ENCODE measurements at regions not wholly inside any gene's neighbourhood (a gene's known extent, or its start where the extent isn't known, plus 50 kb on each side); places are given as distances from the start of the nearest gene placed in this dataset.

GRCh38 chr1:24980836-24981630 is 51.0 kb upstream of the RUNX3 start:
- TF ChIP-seq CTCF (conservative IDR thresholded peaks at IDR 0.05; ENCODE audit: low read depth, low read length): no peak
- no peak for TF ChIP-seq CEBPB (IDR thresholded peaks at IDR 0.05; ENCODE audit: low read depth, low read length)
- no peak for TF ChIP-seq POLR2A (IDR thresholded peaks at IDR 0.05; ENCODE audit: low read depth, low read length)
- no peak for TF ChIP-seq RAD21 (IDR thresholded peaks at IDR 0.05; ENCODE audit: low read length)

Measured in IMR-90 (cell line).